H9 (cell line): ENCODE measurements at regions not wholly inside any gene's neighbourhood (a gene's known extent, or its start where the extent isn't known, plus 50 kb on each side); places are given as distances from the start of the nearest gene placed in this dataset.

Experiments used
- DNase-seq: peaks from one replicate; pipeline ENCODE4 v3.0.0-alpha.2; 2017
- H2AFZ ChIP-seq: one replicate; pipeline ENCODE4 v1.6.1; 2013; ENCODE audit warnings: mild to moderate bottlenecking, low read length, control low read depth, moderate library complexity
- H2AK5ac ChIP-seq: 2 replicates; pipeline ENCODE4 v1.6.1; 2013; ENCODE audit warnings: low read length, control low read depth, mixed read lengths; ENCODE audit not compliant: insufficient read length
- H2BK120ac ChIP-seq: one replicate; pipeline ENCODE4 v1.6.1; 2013; ENCODE audit warnings: low read depth, mild to moderate bottlenecking, low read length, control low read depth, inconsistent platforms; ENCODE audit not compliant: poor library complexity, severe bottlenecking
- H2BK12ac ChIP-seq: 2 replicates; pipeline ENCODE4 v1.6.1; 2013; ENCODE audit warnings: low read length, control low read depth, mixed read lengths, low read depth; ENCODE audit not compliant: insufficient read length
- H2BK15ac ChIP-seq: 2 replicates; pipeline ENCODE4 v1.6.1; 2013; ENCODE audit warnings: low read depth, low read length, control low read depth
- H2BK20ac ChIP-seq: one replicate; pipeline ENCODE4 v1.6.1; 2013; ENCODE audit warnings: low read depth, mild to moderate bottlenecking, low read length, control low read depth, inconsistent platforms; ENCODE audit not compliant: poor library complexity, severe bottlenecking
- H2BK5ac ChIP-seq: 2 replicates; pipeline ENCODE4 v1.6.1; 2013; ENCODE audit warnings: low read length, control low read depth, mixed read lengths; ENCODE audit not compliant: insufficient read length
- H3K14ac ChIP-seq: 2 replicates; pipeline ENCODE4 v1.6.1; 2013; ENCODE audit warnings: low read length, control low read depth; ENCODE audit not compliant: insufficient read depth
- H3K18ac ChIP-seq: 2 replicates; pipeline ENCODE4 v1.6.1; 2013; ENCODE audit warnings: low read depth, mild to moderate bottlenecking, mixed read lengths, low read length, control low read depth; ENCODE audit not compliant: insufficient read length
- H3K23ac ChIP-seq: 2 replicates; pipeline ENCODE4 v1.6.1; 2013; ENCODE audit warnings: low read length, control low read depth, mixed read lengths, low read depth; ENCODE audit not compliant: insufficient read length
- H3K23me2 ChIP-seq: 2 replicates; pipeline ENCODE4 v1.6.1; 2013; ENCODE audit warnings: low read depth, mild to moderate bottlenecking, mixed read lengths, low read length, control low read depth; ENCODE audit not compliant: insufficient read length, poor library complexity, severe bottlenecking
- H3K27ac ChIP-seq: 2 replicates; pipeline ENCODE4 v1.5.1; 2013; ENCODE audit warnings: low read length, control low read depth, mixed read lengths, low read depth; ENCODE audit not compliant: insufficient read length
- H3K27me3 ChIP-seq: 2 replicates; pipeline ENCODE4 v1.6.1; 2013; ENCODE audit warnings: low read length, control low read depth, inconsistent platforms; ENCODE audit not compliant: insufficient read depth
- H3K4ac ChIP-seq: 2 replicates; pipeline ENCODE4 v1.6.1; 2013; ENCODE audit warnings: low read depth, mild to moderate bottlenecking, control low read depth, inconsistent platforms, low read length, moderate library complexity
- H3K4me1 ChIP-seq: 2 replicates; pipeline ENCODE4 v1.6.1; 2013; ENCODE audit warnings: low read length, control low read depth, inconsistent platforms; ENCODE audit not compliant: insufficient read depth
- H3K4me2 ChIP-seq: 2 replicates; pipeline ENCODE4 v1.6.1; 2013; ENCODE audit warnings: low read length, control low read depth, mixed read lengths; ENCODE audit not compliant: insufficient read length, insufficient read depth
- H3K56ac ChIP-seq: 2 replicates; pipeline ENCODE4 v1.6.1; 2013; ENCODE audit warnings: low read depth, mild to moderate bottlenecking, mixed read lengths, low read length, control low read depth; ENCODE audit not compliant: insufficient read length
- H3K79me1 ChIP-seq: 2 replicates; pipeline ENCODE4 v1.6.1; 2013; ENCODE audit warnings: low read depth, mild to moderate bottlenecking, moderate library complexity, low read length, control low read depth, inconsistent platforms; ENCODE audit not compliant: insufficient read depth, poor library complexity, severe bottlenecking
- H3K79me2 ChIP-seq: 2 replicates; pipeline ENCODE4 v1.6.1; 2013; ENCODE audit warnings: low read length, control low read depth, inconsistent platforms; ENCODE audit not compliant: insufficient read depth
- H3K9ac ChIP-seq: 2 replicates; pipeline ENCODE4 v1.6.1; 2013; ENCODE audit warnings: low read length, control low read depth, mixed read lengths; ENCODE audit not compliant: insufficient read length; ENCODE audit errors: extremely low read depth
- H3K9me3 ChIP-seq: one replicate; pipeline ENCODE4 v1.6.1; 2013; ENCODE audit warnings: low read depth, low read length, inconsistent platforms; ENCODE audit not compliant: control insufficient read depth
- H3T11ph ChIP-seq: one replicate; pipeline ENCODE4 v1.6.1; 2013; ENCODE audit warnings: mild to moderate bottlenecking, low read length, control low read depth, inconsistent platforms
- H4K20me1 ChIP-seq: one replicate; pipeline ENCODE4 v1.6.1; 2013; ENCODE audit not compliant: control insufficient read depth, insufficient read length, insufficient read depth
- H4K5ac ChIP-seq: 2 replicates; pipeline ENCODE4 v1.6.1; 2013; ENCODE audit warnings: low read depth, mild to moderate bottlenecking, mixed read lengths, low read length, control low read depth; ENCODE audit not compliant: insufficient read length
- H4K8ac ChIP-seq: replicated peaks from 2 replicates; pipeline ENCODE4 v1.6.1; 2013; ENCODE audit warnings: low read length, control low read depth, mixed read lengths, low read depth; ENCODE audit not compliant: insufficient read length
- H4K91ac ChIP-seq: 2 replicates; pipeline ENCODE4 v1.6.1; 2013; ENCODE audit warnings: low read depth, mild to moderate bottlenecking, moderate library complexity, mixed read lengths, low read length, control low read depth; ENCODE audit not compliant: insufficient read length
- H3K27ac Mint-ChIP-seq, 3 experiments: 2 replicates in 2 of 3; 3 replicates in 1 of 3; pipeline ENCODE4 v1.8.0; 2020 to 2021; ENCODE audit warnings: mixed read lengths in 3 of 3, mild to moderate bottlenecking in 1 of 3, moderate library complexity in 1 of 3
- H3K27me3 Mint-ChIP-seq: 2 replicates; pipeline ENCODE4 v1.8.0; 2021; ENCODE audit warnings: low read depth, mild to moderate bottlenecking, moderate library complexity, mixed read lengths
- H3K36me3 Mint-ChIP-seq, 3 experiments: 2 replicates in 2 of 3; 3 replicates in 1 of 3; pipeline ENCODE4 v1.8.0; 2020 to 2021; ENCODE audit warnings: low read depth in 3 of 3, mixed read lengths in 3 of 3; ENCODE audit not compliant: insufficient read depth in 1 of 3
- H3K4me1 Mint-ChIP-seq, 2 experiments: 2 replicates each; pipeline ENCODE4 v1.8.0; 2020; ENCODE audit warnings: mixed read lengths in 2 of 2
- H3K4me3 Mint-ChIP-seq, 2 experiments: 2 replicates in 1 of 2; 3 replicates in 1 of 2; pipeline ENCODE4 v1.8.0; 2020 to 2021; ENCODE audit warnings: mild to moderate bottlenecking in 2 of 2, mixed read lengths in 2 of 2, moderate library complexity in 1 of 2
- H3K9me3 Mint-ChIP-seq, 2 experiments: 2 replicates in 1 of 2; 3 replicates in 1 of 2; pipeline ENCODE4 v1.8.0; 2020; ENCODE audit warnings: mild to moderate bottlenecking in 2 of 2, mixed read lengths in 2 of 2, moderate library complexity in 1 of 2
- CTCF ChIP-seq: fragments of 200-600 bp; sonication (generic); conservative IDR thresholded peaks from 3 replicates; pipeline ENCODE4 v1.8.0; 2021; ENCODE audit warnings: antibody characterized with exemption, mild to moderate bottlenecking
- WGBS: extraction: QIAGEN DNeasy Blood & Tissue Kit; methylation state at CpG from one replicate; pipeline ENCODE4 v1.1.7; 2013; ENCODE audit warnings: missing lambda C conversion rate, low lambda C conversion rate, mixed read lengths; ENCODE audit not compliant: insufficient read length; ENCODE audit errors: extremely low coverage; 5-methylcytosine and 5-hydroxymethylcytosine counted together

- Histone ChIP-seq H3K79me1 (no peaks in the 10 kb centered on the region), H3K4ac (no peak overlapping the region), H3K27ac (no peak overlapping the region), H3T11ph (no peak overlapping the region), H3K14ac (no peak overlapping the region), H2BK5ac (no peak overlapping the region), H2AK5ac (no peak overlapping the region), H2BK120ac (no peak overlapping the region), H3K23me2 (no peaks in the 10 kb centered on the region), H2BK15ac (no peak overlapping the region), H2BK12ac (no peak overlapping the region), H4K5ac (no peak overlapping the region), H4K91ac (no peak overlapping the region), H3K4me2 (no peak overlapping the region), H3K18ac (no peak overlapping the region), H2AFZ (no peak overlapping the region), H3K56ac (no peak overlapping the region), H4K20me1 (no peaks in the 10 kb centered on the region), H3K79me2 (no peaks in the 10 kb centered on the region), H3K27me3 (no peaks in the 10 kb centered on the region), H3K23ac (no peak overlapping the region), H3K9me3 (no peaks in the 10 kb centered on the region), H4K8ac (no peak overlapping the region), H3K4me1 (no peaks in the 10 kb centered on the region; the same call in 1 of the 2 replicates), H3K9ac (no peak overlapping the region), H2BK20ac (no peak overlapping the region)
- no peak overlapping the region for H3K4me3 Mint-ChIP-seq
- DNase-seq, result no peak
- TF ChIP-seq CTCF, result no peak
- H3K36me3 Mint-ChIP-seq, result no peaks in the 10 kb centered on the region
- peaks cover 0 to 14% of the 10 kb centered on the region in 2 experiments; a peak in 2 of 4 replicates for H3K4me1 Mint-ChIP-seq
- H3K27me3 Mint-ChIP-seq, result peaks cover 2% of the 10 kb centered on the region
- H3K27ac Mint-ChIP-seq, result no peak overlapping the region
- no CpG with 5 or more reads among the region's 4 CpGs for WGBS
- H3K9me3 Mint-ChIP-seq, result no peaks in the 10 kb centered on the region
These were observed 253.8 kb downstream of the ENC1 start for GRCh38 chr5:74386571-74387334.
